ENCODE measurements at regions not wholly inside any gene's neighbourhood (a gene's known extent, or its start where the extent isn't known, plus 50 kb on each side); places are given as distances from the start of the nearest gene placed in this dataset.

GRCh38 chr11:127454856-127455255 is 454.3 kb upstream of the KIRREL3 start:
- no peak for TF ChIP-seq POLR2AphosphoS5 (IDR thresholded peaks at IDR 0.05; ENCODE audit: low read depth, low read length)
- no peak for TF ChIP-seq POLR2A (IDR thresholded peaks at IDR 0.05; ENCODE audit: low read depth, low read length)
- no peak for TF ChIP-seq TAF1 (IDR thresholded peaks at IDR 0.05; ENCODE audit: borderline replicate concordance, low read depth, low read length)
